ENCODE measurements at regions not wholly inside any gene's neighbourhood (a gene's known extent, or its start where the extent isn't known, plus 50 kb on each side); places are given as distances from the start of the nearest gene placed in this dataset.

GRCh38 chr1:8147956-8148355 lies 121.8 kb upstream of the ERRFI1 start:
- H3K36me3 ChIP-seq (ENCODE audit: insufficient read depth, low read length), result no peaks in the 10 kb centered on the region
- no peaks in the 10 kb centered on the region for H3K9me2 ChIP-seq (ENCODE audit: insufficient read depth, low read length)
- no peaks in the 10 kb centered on the region for H3K9me3 ChIP-seq (ENCODE audit: low read length)
- no peak overlapping the region for H3K9ac ChIP-seq (ENCODE audit: low read length)
- H3K27ac ChIP-seq (ENCODE audit: low read length), result no peak overlapping the region
- no peak for TF ChIP-seq CTCF (IDR thresholded peaks at IDR 0.05; ENCODE audit: poor library complexity, severe bottlenecking)
- no peak for TF ChIP-seq TAF1 (IDR thresholded peaks at IDR 0.05; ENCODE audit: low read depth)
- TF ChIP-seq EZH2 (IDR thresholded peaks at IDR 0.05; ENCODE audit: borderline replicate concordance, insufficient read depth, low read length, poor library complexity, severe bottlenecking), result no peak
- no peak for TF ChIP-seq SMC3 (conservative IDR thresholded peaks at IDR 0.05; ENCODE audit: poor library complexity)
- no peak for TF ChIP-seq POLR2AphosphoS5 (IDR thresholded peaks at IDR 0.05)
- no peak for TF ChIP-seq REST (IDR thresholded peaks at IDR 0.05; ENCODE audit: borderline replicate concordance)
- no peak for TF ChIP-seq MXI1 (conservative IDR thresholded peaks at IDR 0.05; ENCODE audit: poor library complexity, severe bottlenecking)
- no peak for TF ChIP-seq EP300 (conservative IDR thresholded peaks at IDR 0.05; ENCODE audit: poor library complexity, severe bottlenecking)
- TF ChIP-seq RAD21 (conservative IDR thresholded peaks at IDR 0.05), result no peak
- H3F3A ChIP-seq (ENCODE audit: insufficient read depth, low read length, poor library complexity, severe bottlenecking), result no peaks in the 10 kb centered on the region
- no peaks in the 10 kb centered on the region for H3K79me2 ChIP-seq (replicated peaks; ENCODE audit: insufficient read depth, low read length)
- H3K4me3 ChIP-seq (ENCODE audit: low read length), result no peak overlapping the region
- no peak overlapping the region for H3K4me2 ChIP-seq (ENCODE audit: low read length)
- no peak overlapping the region for H2AFZ ChIP-seq (ENCODE audit: low read depth, low read length)
- no peaks in the 10 kb centered on the region for H4K20me1 ChIP-seq (ENCODE audit: insufficient read depth)
- H3K27me3 ChIP-seq (ENCODE audit: insufficient read depth, low read depth, low read length), result no peaks in the 10 kb centered on the region

GRCh38 chr1:8146257-8146855 lies 120.2 kb upstream of the ERRFI1 start:
- Histone ChIP-seq H3K4me3 (ENCODE audit: low read length) (no peak overlapping the region), H3K27me3 (ENCODE audit: insufficient read depth, low read depth, low read length) (no peaks in the 10 kb centered on the region), H3K9me2 (ENCODE audit: insufficient read depth, low read length) (no peaks in the 10 kb centered on the region), H3K27ac (ENCODE audit: low read length) (no peak overlapping the region), H3F3A (ENCODE audit: insufficient read depth, low read length, poor library complexity, severe bottlenecking) (no peaks in the 10 kb centered on the region), H3K9me3 (ENCODE audit: low read length) (no peaks in the 10 kb centered on the region), H3K9ac (ENCODE audit: low read length) (no peak overlapping the region), H3K36me3 (ENCODE audit: insufficient read depth, low read length) (no peaks in the 10 kb centered on the region), H3K79me2 (replicated peaks; ENCODE audit: insufficient read depth, low read length) (no peaks in the 10 kb centered on the region), H3K4me2 (ENCODE audit: low read length) (no peak overlapping the region), H2AFZ (ENCODE audit: low read depth, low read length) (no peak overlapping the region), H4K20me1 (ENCODE audit: insufficient read depth) (no peaks in the 10 kb centered on the region)
- TF ChIP-seq POLR2AphosphoS5 (IDR thresholded peaks at IDR 0.05), result no peak
- no peak for TF ChIP-seq EP300 (conservative IDR thresholded peaks at IDR 0.05; ENCODE audit: poor library complexity, severe bottlenecking)
- no peak for TF ChIP-seq REST (IDR thresholded peaks at IDR 0.05; ENCODE audit: borderline replicate concordance)
- no peak for TF ChIP-seq RAD21 (conservative IDR thresholded peaks at IDR 0.05)
- TF ChIP-seq TAF1 (IDR thresholded peaks at IDR 0.05; ENCODE audit: low read depth), result no peak
- no peak for TF ChIP-seq SMC3 (conservative IDR thresholded peaks at IDR 0.05; ENCODE audit: poor library complexity)
- no peak for TF ChIP-seq CTCF (IDR thresholded peaks at IDR 0.05; ENCODE audit: poor library complexity, severe bottlenecking)
- no peak for TF ChIP-seq MXI1 (conservative IDR thresholded peaks at IDR 0.05; ENCODE audit: poor library complexity, severe bottlenecking)
- no peak for TF ChIP-seq EZH2 (IDR thresholded peaks at IDR 0.05; ENCODE audit: borderline replicate concordance, insufficient read depth, low read length, poor library complexity, severe bottlenecking)
